GM13977 (cell line): ENCODE measurements at regions not wholly inside any gene's neighbourhood (a gene's known extent, or its start where the extent isn't known, plus 50 kb on each side); places are given as distances from the start of the nearest gene placed in this dataset.

ENCODE experiments used
- DNase-seq: peaks from one replicate; pipeline ENCODE4 v3.0.0; 2012; ENCODE audit warnings: low spot score
- CTCF ChIP-seq: IDR thresholded peaks from 2 replicates; pipeline ENCODE4 v1.5.1; 2012; ENCODE audit warnings: mild to moderate bottlenecking, control low read depth; ENCODE audit not compliant: insufficient read depth; ENCODE audit errors: extremely low read depth, missing control alignments
- in situ Hi-C: fragments of 300-500 bp; cut with MboI; formaldehyde crosslinking; loops from one replicate; pipeline ENCODE4 v1.12.0; 2022; ENCODE audit warnings: low sequenced_read_pairs, low pct_unique_long_range_greater_than_20kb, mixed read lengths, inconsistent platforms; ENCODE audit not compliant: unreplicated experiment

- DNase-seq: no peak
- in situ Hi-C loops: no loop called here
- TF ChIP-seq CTCF: no peak
Observed at GRCh38 chr16:51085271-51085670, 65.8 kb downstream of the SALL1 start.

- in situ Hi-C loops: no loop called here
Observed at GRCh38 chr16:51084074-51084928, 66.8 kb downstream of the SALL1 start.

GRCh38 chr16:51072591-51072990, 78.5 kb downstream of the SALL1 start:
- TF ChIP-seq CTCF: no peak
- no peak for DNase-seq
- in situ Hi-C loops: no loop called here

More at GRCh38 chr16:51084074-51084928, 66.8 kb downstream of the SALL1 start:
- no peak for DNase-seq
- TF ChIP-seq CTCF: no peak

- no peak for TF ChIP-seq CTCF
- DNase-seq: no peak
Observed at GRCh38 chr16:51071326-51071725, 79.7 kb downstream of the SALL1 start.

GRCh38 chr16:51067352-51067751, 83.7 kb downstream of the SALL1 start:
- DNase-seq: no peak

More at GRCh38 chr16:51071326-51071725, 79.7 kb downstream of the SALL1 start:
- in situ Hi-C loops: no loop called here

GRCh38 chr16:51062039-51062438, 89.0 kb downstream of the SALL1 start:
- no peak for DNase-seq
- in situ Hi-C loops: no loop called here
- no peak for TF ChIP-seq CTCF

More at GRCh38 chr16:51067352-51067751, 83.7 kb downstream of the SALL1 start:
- no peak for TF ChIP-seq CTCF
- in situ Hi-C loops: no loop called here

- TF ChIP-seq CTCF: no peak
- in situ Hi-C loops: no loop called here
Observed at GRCh38 chr16:51061328-51061727, 89.7 kb downstream of the SALL1 start.

More at GRCh38 chr16:51061328-51061727, 89.7 kb downstream of the SALL1 start:
- no peak for DNase-seq
